SW480 (cell line): ENCODE measurements at regions not wholly inside any gene's neighbourhood (a gene's known extent, or its start where the extent isn't known, plus 50 kb on each side); places are given as distances from the start of the nearest gene placed in this dataset.

Source experiments
- DNase-seq: peaks from one replicate; pipeline ENCODE4 v3.0.0-alpha.2; 2016; ENCODE audit warnings: low spot score

DNA sequence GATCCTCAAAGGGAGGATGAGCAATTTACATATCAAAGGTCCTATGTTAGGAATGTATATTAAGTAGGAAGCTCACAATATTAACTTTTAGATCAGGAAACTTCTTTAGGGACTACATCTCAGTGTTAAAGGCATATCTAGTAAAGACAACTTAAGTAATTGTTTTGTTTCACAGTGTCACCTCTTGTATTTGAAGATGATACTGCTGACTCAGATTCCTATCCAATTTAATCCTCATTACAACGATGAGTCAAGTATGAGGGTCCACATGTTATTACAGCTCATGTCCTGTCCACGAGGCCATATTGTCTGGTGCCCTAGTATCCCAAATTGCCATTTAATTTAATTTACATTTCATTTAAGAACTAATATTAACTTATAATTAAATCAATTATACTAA, 523.9 kb downstream of the CCDC85A start:
- DNase-seq = no peak

- DNase-seq = no peak
Observed at GRCh38 chr2:56709181-56709580, 525.4 kb downstream of the CCDC85A start.

- no peak for DNase-seq
Observed at GRCh38 chr2:56713161-56713676, 529.4 kb downstream of the CCDC85A start.

- DNase-seq = no peak
Observed at GRCh38 chr2:56713978-56714377, 530.2 kb downstream of the CCDC85A start.

GRCh38 chr2:56714400-56714799, 530.6 kb downstream of the CCDC85A start:
- no peak for DNase-seq

DNA sequence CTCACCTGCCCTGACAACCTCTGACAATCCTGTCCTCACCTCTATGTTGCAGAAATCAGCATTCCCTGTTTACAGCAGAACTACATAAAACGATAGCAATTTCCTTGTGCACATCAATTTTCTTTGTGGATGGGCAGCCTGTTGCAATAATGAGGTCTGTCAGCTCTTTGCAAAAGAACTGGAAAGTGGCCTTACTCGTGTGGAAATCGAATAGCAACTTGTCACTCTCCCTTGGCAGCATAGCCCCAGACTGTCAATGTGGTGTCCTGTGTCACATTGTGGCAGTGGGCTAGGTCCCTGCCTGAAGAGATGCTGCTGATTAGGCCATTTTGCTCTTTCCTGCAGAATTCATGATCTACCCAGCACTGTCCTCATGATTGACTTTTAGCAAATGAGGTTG, 531.9 kb downstream of the CCDC85A start:
- DNase-seq = no peak

DNA sequence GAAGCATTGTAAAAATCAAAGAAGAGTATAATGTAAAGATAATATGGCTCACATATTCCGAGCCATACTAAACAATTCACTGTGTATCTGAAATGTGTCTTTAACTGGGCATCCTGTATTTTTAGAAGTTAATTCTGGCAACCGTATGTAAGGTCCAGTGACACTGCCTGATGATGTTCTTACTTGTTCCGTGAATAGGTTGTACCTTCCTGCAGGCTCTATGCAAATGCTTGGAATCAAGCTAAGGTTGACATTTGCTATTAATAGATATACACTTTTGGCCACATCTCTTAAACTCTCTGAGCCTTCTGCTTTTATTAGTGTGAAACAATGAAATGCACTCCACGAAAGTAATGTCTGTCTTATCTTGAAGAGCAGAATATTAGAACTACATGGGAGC, 534.6 kb downstream of the CCDC85A start:
- DNase-seq = no peak

DNA sequence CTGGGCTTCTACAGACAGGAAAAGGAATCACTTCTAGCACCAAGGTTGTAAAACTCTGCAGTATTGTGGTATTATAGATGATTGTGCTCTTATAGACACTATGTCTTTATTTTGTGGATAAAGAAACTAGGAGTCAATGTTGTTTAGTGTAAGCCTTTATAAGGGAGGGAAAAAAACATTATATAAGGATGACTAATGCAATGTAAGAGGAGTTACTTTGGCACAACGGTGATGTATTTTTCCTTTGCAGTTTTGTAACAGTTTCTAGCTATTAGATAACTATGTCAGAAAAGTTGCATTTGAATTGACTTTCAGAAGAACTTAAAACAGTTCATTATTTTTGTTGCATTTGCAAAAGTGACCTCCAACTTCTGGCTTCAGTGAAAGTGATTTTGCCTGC, 545.4 kb downstream of the CCDC85A start:
- no peak for DNase-seq

GRCh38 chr2:56732946-56733345, 549.2 kb downstream of the CCDC85A start:
- DNase-seq = no peak

- DNase-seq = no peak
Observed at GRCh38 chr2:56739413-56739812, 555.6 kb downstream of the CCDC85A start.

DNA sequence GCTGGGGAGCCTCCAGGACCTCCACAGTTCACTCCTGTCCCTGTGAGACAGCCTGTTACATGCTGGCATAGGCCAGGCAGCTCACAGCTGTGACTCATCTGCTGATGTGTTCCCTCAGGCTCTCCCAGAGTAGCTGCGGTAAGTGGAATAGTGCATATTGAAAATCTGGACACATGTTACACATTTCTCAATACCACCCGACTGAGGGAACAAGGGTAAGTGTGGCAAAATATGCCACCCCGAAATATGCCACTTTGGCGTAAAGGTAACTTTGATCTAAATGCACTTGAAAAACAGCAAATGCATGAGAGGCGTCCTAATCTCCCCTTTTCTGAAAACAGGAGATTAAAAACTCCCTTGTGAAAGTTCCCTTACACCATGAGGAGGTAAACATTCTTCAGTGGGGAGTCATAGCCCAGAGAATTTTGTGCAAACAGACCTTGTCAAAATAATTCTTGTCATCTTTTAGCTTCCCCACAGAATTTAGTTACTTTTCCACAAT, 557.9 kb downstream of the CCDC85A start:
- peak; percentile 54 for DNase-seq

GRCh38 chr2:56743807-56744206, 560.0 kb downstream of the CCDC85A start:
- DNase-seq = no peak

GRCh38 chr2:56749152-56749752, 565.5 kb downstream of the CCDC85A start:
- peak; percentile 54 for DNase-seq

- no peak for DNase-seq
Observed at GRCh38 chr2:56753182-56753581, 569.4 kb downstream of the CCDC85A start.

DNA sequence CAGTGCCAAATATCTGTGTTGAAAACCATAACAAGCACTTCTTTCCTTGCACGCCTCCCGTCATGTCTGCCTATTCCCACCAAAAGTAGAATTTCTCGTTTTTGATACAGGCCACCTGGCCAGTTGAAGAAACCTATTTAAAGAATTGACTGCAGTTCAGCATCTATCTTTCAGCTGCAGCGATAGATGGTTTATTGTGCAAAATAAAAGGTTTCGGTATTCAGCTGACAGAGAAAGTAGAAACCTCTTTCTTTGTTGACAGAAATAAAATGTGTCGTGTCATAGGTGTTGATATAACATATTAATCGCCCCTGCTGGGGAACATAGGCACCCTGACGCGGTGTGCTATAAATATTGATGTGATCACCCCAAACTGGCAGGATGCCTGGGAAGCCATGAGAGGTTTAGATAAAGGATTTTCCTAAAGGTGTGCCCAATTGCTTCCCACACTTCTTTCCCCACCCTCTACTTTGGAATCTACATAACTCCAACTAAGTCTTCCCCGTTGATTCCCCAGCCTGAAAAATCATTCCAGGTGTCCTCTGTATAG, 570.4 kb downstream of the CCDC85A start:
- no peak for DNase-seq

- DNase-seq = no peak
Observed at GRCh38 chr2:56754627-56755026, 570.8 kb downstream of the CCDC85A start.

DNA sequence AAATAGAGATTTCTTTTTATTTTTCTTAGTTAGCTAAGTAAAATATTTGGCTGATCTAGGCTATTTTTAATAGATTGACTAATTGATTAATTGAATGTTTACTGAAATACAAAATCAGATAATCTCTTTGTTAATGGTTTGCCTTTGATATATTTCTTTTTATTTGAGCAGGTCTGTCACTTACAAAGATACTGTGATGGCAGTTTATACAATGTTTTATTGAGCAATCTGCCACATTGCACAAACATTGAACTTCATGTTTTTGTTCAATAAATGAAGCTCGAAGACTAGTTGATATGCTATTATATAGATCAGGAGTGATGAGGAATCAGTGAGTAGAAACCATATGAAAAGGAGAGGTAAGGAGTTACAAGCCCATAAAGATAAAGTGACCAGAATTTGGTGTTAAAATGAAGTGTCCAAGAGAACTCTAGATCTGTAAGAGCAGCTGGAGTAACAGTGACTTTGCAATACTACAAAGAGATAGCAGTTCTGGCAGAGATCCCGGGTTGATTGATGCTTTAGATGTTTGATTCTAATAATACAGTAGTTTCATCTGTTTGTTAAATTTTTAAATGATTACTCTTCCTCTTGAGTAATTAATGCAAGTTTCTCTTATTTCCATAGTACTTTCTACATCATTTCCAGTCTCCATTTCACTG, 574.2 kb downstream of the CCDC85A start:
- no peak for DNase-seq

GRCh38 chr2:56763683-56764082, 579.9 kb downstream of the CCDC85A start:
- no peak for DNase-seq

- DNase-seq = no peak
Observed at GRCh38 chr2:56768973-56769372, 585.2 kb downstream of the CCDC85A start.

GRCh38 chr2:56770490-56770889, 586.7 kb downstream of the CCDC85A start:
- no peak for DNase-seq

GRCh38 chr2:56784046-56784445, 600.3 kb downstream of the CCDC85A start:
- no peak for DNase-seq

DNA sequence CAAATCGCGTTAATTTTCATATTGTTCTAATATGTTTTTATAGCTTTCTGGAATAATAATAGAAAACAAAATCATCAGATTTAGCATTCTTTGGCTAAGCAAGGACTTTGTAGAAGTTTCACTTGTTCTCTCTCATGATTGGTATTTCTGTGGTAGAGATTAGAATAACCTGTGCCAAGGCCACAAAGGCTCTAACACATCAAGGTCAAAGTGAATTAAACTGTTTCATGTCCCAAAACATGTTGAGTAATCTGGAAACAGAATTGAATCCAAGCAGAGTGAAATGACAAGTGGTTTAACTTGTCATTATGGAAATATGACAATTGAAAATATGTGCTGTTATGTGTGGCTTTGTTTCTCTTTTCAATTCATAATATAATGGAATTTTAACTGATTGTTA, 617.4 kb downstream of the CCDC85A start:
- no peak for DNase-seq

DNA sequence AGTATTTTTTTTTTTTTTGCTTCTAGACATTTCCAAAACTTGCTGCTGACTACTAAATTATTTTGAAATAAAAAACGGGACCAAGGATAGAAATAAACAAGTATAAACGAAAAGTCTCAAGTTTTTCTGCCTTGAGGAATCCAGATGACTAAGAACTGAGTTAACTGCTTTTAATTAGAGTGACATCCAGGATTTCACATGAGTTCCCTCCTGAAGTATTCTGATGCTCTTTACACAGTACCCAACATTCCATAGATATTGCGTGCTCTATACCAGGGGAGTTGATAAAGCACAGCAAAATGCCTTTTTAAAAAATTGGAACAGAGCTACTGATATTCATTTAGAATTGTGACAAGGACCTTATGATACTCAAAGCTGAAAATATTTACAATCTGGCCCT, 618.0 kb downstream of the CCDC85A start:
- DNase-seq = no peak
